GM18858 (cell line): ENCODE measurements at regions not wholly inside any gene's neighbourhood (a gene's known extent, or its start where the extent isn't known, plus 50 kb on each side); places are given as distances from the start of the nearest gene placed in this dataset.

Experiments used
- ATAC-seq: cut with Tn5 transposase; IDR thresholded peaks from one replicate; pipeline ENCODE4 v1.9.1; 2021; ENCODE audit not compliant: unreplicated experiment

- ATAC-seq, result no peak
Measured at GRCh38 chr12:130100634-130101362, 61.5 kb upstream of the FZD10 start.

GRCh38 chr12:130101370-130101769 is 60.9 kb upstream of the FZD10 start:
- ATAC-seq, result no peak

GRCh38 chr12:130102266-130102665 is 60.0 kb upstream of the FZD10 start:
- ATAC-seq, result no peak

- no peak for ATAC-seq
Measured at GRCh38 chr12:130104571-130105106, 57.6 kb upstream of the FZD10 start.

GRCh38 chr12:130109062-130109945 is 53.0 kb upstream of the FZD10 start:
- no peak for ATAC-seq

- ATAC-seq, result no peak
Measured at GRCh38 chr12:130110914-130111313, 51.4 kb upstream of the FZD10 start.

GRCh38 chr12:130111965-130112496 is 50.2 kb upstream of the FZD10 start:
- no peak for ATAC-seq
